ENCODE measurements at regions not wholly inside any gene's neighbourhood (a gene's known extent, or its start where the extent isn't known, plus 50 kb on each side); places are given as distances from the start of the nearest gene placed in this dataset.

DNA sequence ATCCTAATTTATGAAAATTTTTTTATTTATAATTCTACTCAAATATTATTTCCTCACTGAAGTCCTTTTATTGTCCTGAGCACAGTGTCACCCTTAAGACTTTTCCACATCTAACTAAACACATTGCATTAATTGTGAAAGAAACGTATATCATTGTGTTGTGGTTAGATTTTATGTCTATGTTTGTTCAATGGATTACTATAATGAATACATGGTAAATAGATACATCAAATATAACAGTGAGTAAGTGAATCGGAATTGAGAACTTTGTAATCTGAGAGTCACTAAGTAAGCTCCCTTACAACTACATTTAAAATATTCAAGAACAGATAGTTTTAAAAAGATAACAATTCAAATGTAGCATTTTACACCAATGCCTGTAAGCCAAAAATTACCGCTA is 417.6 kb upstream of the PCDH20 start:
- TF ChIP-seq, protein P1, sequence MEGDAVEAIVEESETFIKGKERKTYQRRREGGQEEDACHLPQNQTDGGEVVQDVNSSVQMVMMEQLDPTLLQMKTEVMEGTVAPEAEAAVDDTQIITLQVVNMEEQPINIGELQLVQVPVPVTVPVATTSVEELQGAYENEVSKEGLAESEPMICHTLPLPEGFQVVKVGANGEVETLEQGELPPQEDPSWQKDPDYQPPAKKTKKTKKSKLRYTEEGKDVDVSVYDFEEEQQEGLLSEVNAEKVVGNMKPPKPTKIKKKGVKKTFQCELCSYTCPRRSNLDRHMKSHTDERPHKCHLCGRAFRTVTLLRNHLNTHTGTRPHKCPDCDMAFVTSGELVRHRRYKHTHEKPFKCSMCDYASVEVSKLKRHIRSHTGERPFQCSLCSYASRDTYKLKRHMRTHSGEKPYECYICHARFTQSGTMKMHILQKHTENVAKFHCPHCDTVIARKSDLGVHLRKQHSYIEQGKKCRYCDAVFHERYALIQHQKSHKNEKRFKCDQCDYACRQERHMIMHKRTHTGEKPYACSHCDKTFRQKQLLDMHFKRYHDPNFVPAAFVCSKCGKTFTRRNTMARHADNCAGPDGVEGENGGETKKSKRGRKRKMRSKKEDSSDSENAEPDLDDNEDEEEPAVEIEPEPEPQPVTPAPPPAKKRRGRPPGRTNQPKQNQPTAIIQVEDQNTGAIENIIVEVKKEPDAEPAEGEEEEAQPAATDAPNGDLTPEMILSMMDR (IDR thresholded peaks at IDR 0.05) = no peak
- TF ChIP-seq POLR2A (IDR thresholded peaks at IDR 0.05) = no peak
- H3K27ac ChIP-seq = no peak overlapping the region
- H3K4me1 ChIP-seq = no peaks in the 10 kb centered on the region
- WGBS, 2 donors = 30 to 48% methylated on average over 3 of the region's 3 CpGs
- no peaks in the 10 kb centered on the region for H3K9me3 ChIP-seq
- no peak for DNase-seq
- no peak overlapping the region for H3K4me3 ChIP-seq
- no peaks in the 10 kb centered on the region for H3K27me3 ChIP-seq
- H3K36me3 ChIP-seq = no peaks in the 10 kb centered on the region
- intact Hi-C loops (cut with DNase I) = no loop called here

DNA sequence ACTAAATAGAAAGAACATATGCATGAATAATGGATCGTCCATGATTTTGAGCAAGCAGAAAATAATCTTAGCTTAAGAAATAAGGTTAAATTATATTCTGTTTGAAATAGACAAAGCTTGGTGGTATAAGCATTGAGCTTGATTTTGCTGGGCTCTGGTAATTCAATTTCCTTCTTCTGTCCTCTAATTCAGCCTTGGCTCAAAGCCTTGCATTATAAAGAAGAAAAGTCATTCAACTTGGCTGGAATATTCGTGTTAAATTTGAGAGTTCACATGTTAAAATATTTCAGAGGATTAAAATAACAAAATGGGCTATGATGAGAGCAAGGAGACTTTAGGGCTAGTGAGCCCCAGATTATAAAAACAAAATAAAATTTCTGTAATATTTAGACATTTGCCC is 415.4 kb upstream of the PCDH20 start:
- TF ChIP-seq, protein P1 (IDR thresholded peaks at IDR 0.05) = no peak
- no peak for TF ChIP-seq POLR2A (IDR thresholded peaks at IDR 0.05)
- H3K36me3 ChIP-seq = no peaks in the 10 kb centered on the region
- DNase-seq = no peak
- no peaks in the 10 kb centered on the region for H3K27me3 ChIP-seq
- intact Hi-C loops (cut with DNase I) = no loop called here
- H3K4me3 ChIP-seq = no peak overlapping the region
- H3K9me3 ChIP-seq = no peaks in the 10 kb centered on the region
- H3K27ac ChIP-seq = no peak overlapping the region
- no peaks in the 10 kb centered on the region for H3K4me1 ChIP-seq
- WGBS, 2 donors = 44 to 46% methylated on average over 2 of the region's 2 CpGs

DNA sequence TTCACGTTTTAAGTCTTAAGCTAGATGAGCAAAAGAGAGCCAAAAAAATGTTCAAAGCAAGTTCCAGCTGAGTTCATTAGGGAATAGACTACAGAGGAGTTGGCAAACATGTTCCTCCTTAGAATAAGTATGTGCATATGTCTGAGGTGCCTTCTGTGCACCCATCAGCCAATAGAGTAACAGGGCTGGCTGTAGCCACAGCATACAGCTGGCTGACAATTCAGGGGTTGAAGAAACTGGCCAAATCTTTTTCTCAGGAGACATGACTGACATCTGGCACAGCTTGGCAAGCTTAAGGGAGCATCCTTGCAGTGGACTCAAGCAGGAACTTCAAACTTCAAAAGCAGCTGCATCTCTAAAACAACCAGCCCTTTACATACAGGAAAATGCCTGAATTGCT is 414.8 kb upstream of the PCDH20 start:
- TF ChIP-seq, protein P1 (IDR thresholded peaks at IDR 0.05) = no peak
- TF ChIP-seq POLR2A (IDR thresholded peaks at IDR 0.05) = no peak
- Histone ChIP-seq H3K36me3 (no peaks in the 10 kb centered on the region), H3K9me3 (no peaks in the 10 kb centered on the region), H3K4me1 (no peaks in the 10 kb centered on the region), H3K27me3 (no peaks in the 10 kb centered on the region), H3K27ac (no peak overlapping the region), H3K4me3 (no peak overlapping the region)
- intact Hi-C loops (cut with DNase I) = no loop called here
- 44 to 58% methylated on average over 1 of the region's 1 CpG for WGBS, 2 donors
- no peak for DNase-seq

DNA sequence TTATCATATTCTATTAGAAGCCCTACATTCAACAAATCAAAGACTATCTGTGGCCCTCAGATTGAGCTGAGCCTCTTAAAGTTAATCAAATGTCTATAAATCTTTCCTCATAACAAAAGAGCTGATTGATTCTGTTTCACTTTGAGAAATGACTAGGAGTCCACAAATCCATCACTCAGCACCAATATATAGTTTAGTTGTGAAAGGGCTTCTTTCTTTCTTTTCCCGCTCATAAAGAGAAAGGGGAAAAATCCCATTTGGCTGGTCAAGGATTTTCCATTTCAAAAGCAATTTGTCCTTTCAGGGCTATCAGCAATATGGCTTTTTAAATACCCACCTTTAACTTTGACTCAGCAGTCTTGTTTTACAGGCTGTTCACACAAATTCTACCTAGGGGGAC is 408.5 kb upstream of the PCDH20 start:
- DNase-seq = no peak
- Histone ChIP-seq H3K4me1 (no peaks in the 10 kb centered on the region), H3K36me3 (no peaks in the 10 kb centered on the region), H3K27ac (no peak overlapping the region), H3K4me3 (no peak overlapping the region), H3K27me3 (no peaks in the 10 kb centered on the region), H3K9me3 (no peaks in the 10 kb centered on the region)
- intact Hi-C loops (cut with DNase I) = no loop called here
- WGBS, 2 donors = 68 to 81% methylated on average over 1 of the region's 1 CpG
- TF ChIP-seq POLR2A (IDR thresholded peaks at IDR 0.05) = no peak
- TF ChIP-seq, protein P1 (IDR thresholded peaks at IDR 0.05) = no peak

DNA sequence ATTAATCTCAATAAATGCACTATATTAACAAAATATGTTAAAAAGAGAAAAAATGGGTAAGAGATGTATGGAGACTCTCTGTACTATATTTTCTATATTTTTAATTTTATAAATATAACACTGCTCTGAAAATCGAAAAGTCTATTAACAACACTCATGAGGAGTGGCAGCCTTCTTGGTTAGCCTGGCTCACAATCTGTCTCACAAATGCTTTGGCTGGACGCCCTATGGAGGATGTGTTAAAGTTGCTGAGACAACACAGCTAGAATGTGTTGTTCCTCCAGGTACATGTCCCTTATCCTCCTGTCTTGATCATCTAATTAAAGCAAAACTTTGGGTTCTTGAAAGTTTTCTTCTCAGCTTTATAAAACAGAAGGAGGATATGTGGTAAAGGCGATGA is 396.6 kb upstream of the PCDH20 start:
- no peak for TF ChIP-seq POLR2A (IDR thresholded peaks at IDR 0.05)
- TF ChIP-seq, protein P1 (IDR thresholded peaks at IDR 0.05) = no peak
- Histone ChIP-seq H3K4me3 (no peak overlapping the region), H3K36me3 (no peaks in the 10 kb centered on the region), H3K9me3 (peaks cover 0 to 4% (median 0%) of the 10 kb centered on the region in 3 donors), H3K27me3 (no peaks in the 10 kb centered on the region), H3K4me1 (no peaks in the 10 kb centered on the region), H3K27ac (no peak overlapping the region)
- no peak for DNase-seq
- WGBS, 2 donors = 74 to 87% methylated on average over 3 of the region's 3 CpGs
- intact Hi-C loops (cut with DNase I) = no loop called here
